ENCODE measurements at regions not wholly inside any gene's neighbourhood (a gene's known extent, or its start where the extent isn't known, plus 50 kb on each side); places are given as distances from the start of the nearest gene placed in this dataset.

GRCh38 chr1:29574871-29575270 is 338.5 kb downstream of the PTPRU start:
- intact Hi-C loops (cut with DNase I): no loop called here
- TF ChIP-seq CTCF (IDR thresholded peaks at IDR 0.05): no peak
- Histone ChIP-seq H3K27ac (no peak overlapping the region), H3K36me3 (no peaks in the 10 kb centered on the region), H3K27me3 (no peaks in the 10 kb centered on the region), H3K9me3 (no peaks in the 10 kb centered on the region), H3K4me1 (no peaks in the 10 kb centered on the region), H3K4me3 (no peak overlapping the region)
- no peak for DNase-seq (ENCODE audit: low spot score in 2 of 2)

GRCh38 chr1:29569971-29570634 is 333.8 kb downstream of the PTPRU start:
- no peak overlapping the region for H3K27ac ChIP-seq
- peaks cover 7 to 26% of the 10 kb centered on the region in 2 donors for H3K9me3 ChIP-seq
- no peaks in the 10 kb centered on the region for H3K36me3 ChIP-seq
- no peak for TF ChIP-seq CTCF (IDR thresholded peaks at IDR 0.05)
- no peak for DNase-seq (ENCODE audit: low spot score in 2 of 2)
- no peaks in the 10 kb centered on the region for H3K27me3 ChIP-seq
- intact Hi-C loops (cut with DNase I): no loop called here
- H3K4me1 ChIP-seq: no peaks in the 10 kb centered on the region
- no peak overlapping the region for H3K4me3 ChIP-seq

- H3K27me3 ChIP-seq: no peaks in the 10 kb centered on the region
- DNase-seq (ENCODE audit: low spot score in 2 of 2): no peak
- no peaks in the 10 kb centered on the region for H3K36me3 ChIP-seq
- intact Hi-C loops (cut with DNase I): no loop called here
- H3K27ac ChIP-seq: no peak overlapping the region
- no peak for TF ChIP-seq CTCF (IDR thresholded peaks at IDR 0.05)
- H3K4me1 ChIP-seq: no peaks in the 10 kb centered on the region
- H3K9me3 ChIP-seq: peaks cover 7 to 26% of the 10 kb centered on the region in 2 donors
- no peak overlapping the region for H3K4me3 ChIP-seq
Observed at GRCh38 chr1:29567257-29567656, 330.9 kb downstream of the PTPRU start.

GRCh38 chr1:29565490-29565889 is 329.2 kb downstream of the PTPRU start:
- H3K27ac ChIP-seq: no peak overlapping the region
- H3K4me1 ChIP-seq: no peaks in the 10 kb centered on the region
- TF ChIP-seq CTCF (IDR thresholded peaks at IDR 0.05): no peak
- intact Hi-C loops (cut with DNase I): no loop called here
- peaks cover 7 to 26% of the 10 kb centered on the region in 2 donors for H3K9me3 ChIP-seq
- H3K36me3 ChIP-seq: no peaks in the 10 kb centered on the region
- DNase-seq (ENCODE audit: low spot score in 2 of 2): no peak
- no peak overlapping the region for H3K4me3 ChIP-seq
- no peaks in the 10 kb centered on the region for H3K27me3 ChIP-seq

GRCh38 chr1:29563571-29563970 is 327.2 kb downstream of the PTPRU start:
- Histone ChIP-seq H3K36me3 (no peaks in the 10 kb centered on the region), H3K4me3 (no peak overlapping the region), H3K27ac (no peak overlapping the region), H3K9me3 (peaks cover 7 to 24% of the 10 kb centered on the region in 2 donors), H3K27me3 (no peaks in the 10 kb centered on the region), H3K4me1 (no peaks in the 10 kb centered on the region)
- intact Hi-C loops (cut with DNase I): no loop called here
- no peak for TF ChIP-seq CTCF (IDR thresholded peaks at IDR 0.05)
- no peak for DNase-seq (ENCODE audit: low spot score in 2 of 2)

- no peaks in the 10 kb centered on the region for H3K27me3 ChIP-seq
- no peak for DNase-seq (ENCODE audit: low spot score in 2 of 2)
- H3K27ac ChIP-seq: no peak overlapping the region
- H3K9me3 ChIP-seq: peaks cover 7 to 19% of the 10 kb centered on the region in 2 donors
- no peaks in the 10 kb centered on the region for H3K36me3 ChIP-seq
- intact Hi-C loops (cut with DNase I): no loop called here
- H3K4me3 ChIP-seq: no peak overlapping the region
- TF ChIP-seq CTCF (IDR thresholded peaks at IDR 0.05): no peak
- H3K4me1 ChIP-seq: no peaks in the 10 kb centered on the region
Observed at GRCh38 chr1:29563092-29563491, 326.8 kb downstream of the PTPRU start.
